ENCODE measurements at regions not wholly inside any gene's neighbourhood (a gene's known extent, or its start where the extent isn't known, plus 50 kb on each side); places are given as distances from the start of the nearest gene placed in this dataset.
"Not testable (repeated sequence)": the region's sequence is repeated elsewhere in the genome, so short reads cannot be mapped to it uniquely, and the experiment has no call there.

- not testable (repeated sequence) for DNase-seq
Observed at GRCh38 chr6:100223952-100224351, 229.9 kb upstream of the MCHR2 start.

- no peak for DNase-seq
Observed at GRCh38 chr6:100220543-100220942, 226.5 kb upstream of the MCHR2 start.

- no peak for DNase-seq
Observed at GRCh38 chr6:100217225-100218012, 223.4 kb upstream of the MCHR2 start.

GRCh38 chr6:100216760-100217159 lies 222.7 kb upstream of the MCHR2 start:
- no peak for DNase-seq

- DNase-seq: no peak
Observed at GRCh38 chr6:100212131-100212530, 218.1 kb upstream of the MCHR2 start.

GRCh38 chr6:100210137-100211117 lies 216.4 kb upstream of the MCHR2 start:
- DNase-seq: no peak

GRCh38 chr6:100209323-100210136 lies 215.5 kb upstream of the MCHR2 start:
- DNase-seq: no peak

GRCh38 chr6:100203400-100203799 lies 209.4 kb upstream of the MCHR2 start:
- DNase-seq: no peak

- no peak for DNase-seq
Observed at GRCh38 chr6:100202417-100203194, 208.6 kb upstream of the MCHR2 start.

GRCh38 chr6:100196214-100196982 lies 202.4 kb upstream of the MCHR2 start:
- not testable (repeated sequence) for DNase-seq

- DNase-seq: not testable (repeated sequence)
Observed at GRCh38 chr6:100195244-100195643, 201.2 kb upstream of the MCHR2 start.

- no peak for DNase-seq
Observed at GRCh38 chr6:100194535-100194934, 200.5 kb upstream of the MCHR2 start.

GRCh38 chr6:100188754-100189153 lies 194.7 kb upstream of the MCHR2 start:
- no peak for DNase-seq

- no peak for DNase-seq
Observed at GRCh38 chr6:100186552-100186951, 192.5 kb upstream of the MCHR2 start.

GRCh38 chr6:100185615-100186014 lies 191.6 kb upstream of the MCHR2 start:
- DNase-seq: no peak

GRCh38 chr6:100184473-100184872 lies 190.4 kb upstream of the MCHR2 start:
- no peak for DNase-seq

- DNase-seq: no peak
Observed at GRCh38 chr6:100182313-100182712, 188.3 kb upstream of the MCHR2 start.

- DNase-seq: no peak
Observed at GRCh38 chr6:100181309-100181708, 187.3 kb upstream of the MCHR2 start.

GRCh38 chr6:100179576-100179975 lies 185.6 kb upstream of the MCHR2 start:
- no peak for DNase-seq

GRCh38 chr6:100177956-100178355 lies 183.9 kb upstream of the MCHR2 start:
- DNase-seq: no peak

Measured in NCI-H1105 treated with DMSO at 0.1 percent for 48 hours (cell line).